ENCODE measurements at regions not wholly inside any gene's neighbourhood (a gene's known extent, or its start where the extent isn't known, plus 50 kb on each side); places are given as distances from the start of the nearest gene placed in this dataset.

GRCh38 chr3:72421786-72422185, 426.5 kb downstream of the SHQ1 start:
- Histone ChIP-seq H3K9me3 (peaks cover 51% of the 10 kb centered on the region), H3K27ac (no peak overlapping the region), H3K9ac (no peak overlapping the region), H3K36me3 (peaks cover 10% of the 10 kb centered on the region), H4K20me1 (peaks cover 91% of the 10 kb centered on the region), H3K4me3 (no peak overlapping the region; the same call in 1 of the 2 replicates), H3K4me1 (peaks cover 24% of the 10 kb centered on the region), H3K27me3 (no peaks in the 10 kb centered on the region), H3K4me2 (no peak overlapping the region)
- TF ChIP-seq Cebpa-rat (IDR thresholded peaks at IDR 0.05), result no peak

GRCh38 chr3:72421126-72421525, 427.1 kb downstream of the SHQ1 start:
- no peak overlapping the region for H3K27ac ChIP-seq
- TF ChIP-seq Cebpa-rat (IDR thresholded peaks at IDR 0.05), result no peak
- no peak overlapping the region for H3K4me2 ChIP-seq
- peaks cover 17% of the 10 kb centered on the region for H3K36me3 ChIP-seq
- peaks cover 91% of the 10 kb centered on the region for H4K20me1 ChIP-seq
- H3K9me3 ChIP-seq, result peaks cover 58% of the 10 kb centered on the region
- H3K4me3 ChIP-seq, result peak overlapping the region; percentile 27; the same call in 1 of the 2 replicates
- no peaks in the 10 kb centered on the region for H3K27me3 ChIP-seq
- no peak overlapping the region for H3K9ac ChIP-seq
- H3K4me1 ChIP-seq, result peaks cover 20% of the 10 kb centered on the region

DNA sequence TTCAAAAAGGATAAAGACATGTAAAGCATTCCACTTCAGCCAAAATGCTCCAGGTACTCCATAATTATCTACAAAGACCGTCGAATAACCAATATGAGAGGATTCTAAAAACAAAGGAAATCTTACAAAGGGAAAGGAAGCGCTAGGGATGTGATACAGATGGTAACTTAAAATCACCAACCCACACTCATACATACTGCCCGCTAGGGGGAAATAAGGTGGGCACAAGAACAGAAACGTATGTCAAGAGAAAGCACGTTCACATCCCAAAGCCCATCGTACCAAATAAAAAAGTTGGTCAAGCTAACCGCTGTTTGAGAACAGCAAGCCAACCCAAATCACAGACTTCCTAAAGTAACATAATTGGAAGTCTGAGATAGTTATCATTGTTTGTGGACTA, 429.4 kb downstream of the SHQ1 start:
- Histone ChIP-seq H3K9ac (no peak overlapping the region), H3K4me3 (no peak overlapping the region), H4K20me1 (peaks cover 91% of the 10 kb centered on the region), H3K27ac (no peak overlapping the region), H3K27me3 (no peaks in the 10 kb centered on the region), H3K36me3 (peaks cover 18% of the 10 kb centered on the region), H3K4me2 (no peak overlapping the region), H3K9me3 (peaks cover 65% of the 10 kb centered on the region), H3K4me1 (peaks cover 7% of the 10 kb centered on the region; the same call in 1 of the 2 replicates)
- no peak for TF ChIP-seq Cebpa-rat (IDR thresholded peaks at IDR 0.05)

GRCh38 chr3:72418244-72418643, 430.0 kb downstream of the SHQ1 start:
- Histone ChIP-seq H3K4me2 (no peak overlapping the region), H3K36me3 (peaks cover 14% of the 10 kb centered on the region; the same call in 1 of the 2 replicates), H3K9ac (no peak overlapping the region), H3K4me3 (no peak overlapping the region), H3K9me3 (peaks cover 59% of the 10 kb centered on the region), H3K4me1 (peaks cover 7% of the 10 kb centered on the region; the same call in 1 of the 2 replicates), H4K20me1 (peaks cover 91% of the 10 kb centered on the region), H3K27me3 (no peaks in the 10 kb centered on the region), H3K27ac (no peak overlapping the region)
- no peak for TF ChIP-seq Cebpa-rat (IDR thresholded peaks at IDR 0.05)

GRCh38 chr3:72414481-72415016, 433.7 kb downstream of the SHQ1 start:
- no peak overlapping the region for H3K9ac ChIP-seq
- no peak overlapping the region for H3K4me2 ChIP-seq
- peaks cover 15% of the 10 kb centered on the region; the same call in 1 of the 2 replicates for H3K36me3 ChIP-seq
- no peak overlapping the region for H3K27ac ChIP-seq
- H3K9me3 ChIP-seq, result peaks cover 28% of the 10 kb centered on the region
- no peak overlapping the region for H3K4me3 ChIP-seq
- no peaks in the 10 kb centered on the region for H3K27me3 ChIP-seq
- H4K20me1 ChIP-seq, result peaks cover 100% of the 10 kb centered on the region
- no peaks in the 10 kb centered on the region for H3K4me1 ChIP-seq
- TF ChIP-seq Cebpa-rat (IDR thresholded peaks at IDR 0.05), result no peak

- Histone ChIP-seq H3K4me1 (no peaks in the 10 kb centered on the region), H3K4me2 (no peak overlapping the region), H3K36me3 (peaks cover 15% of the 10 kb centered on the region; the same call in 1 of the 2 replicates), H3K9me3 (peaks cover 17% of the 10 kb centered on the region; the same call in 1 of the 2 replicates), H3K4me3 (no peak overlapping the region), H4K20me1 (peaks cover 100% of the 10 kb centered on the region), H3K27me3 (no peaks in the 10 kb centered on the region), H3K9ac (no peak overlapping the region), H3K27ac (no peak overlapping the region)
- TF ChIP-seq Cebpa-rat (IDR thresholded peaks at IDR 0.05), result no peak
These were observed 435.0 kb downstream of the SHQ1 start for GRCh38 chr3:72413228-72413627.

- Histone ChIP-seq H3K4me2 (no peak overlapping the region), H3K27me3 (no peaks in the 10 kb centered on the region), H3K9me3 (peaks cover 17% of the 10 kb centered on the region; the same call in 1 of the 2 replicates), H3K4me1 (no peaks in the 10 kb centered on the region), H3K27ac (no peak overlapping the region), H3K4me3 (no peak overlapping the region), H4K20me1 (peaks cover 100% of the 10 kb centered on the region), H3K36me3 (peaks cover 15% of the 10 kb centered on the region; the same call in 1 of the 2 replicates), H3K9ac (no peak overlapping the region)
- TF ChIP-seq Cebpa-rat (IDR thresholded peaks at IDR 0.05), result no peak
These were observed 435.8 kb downstream of the SHQ1 start for GRCh38 chr3:72412340-72412956.

GRCh38 chr3:72411843-72412242, 436.4 kb downstream of the SHQ1 start:
- no peak overlapping the region for H3K4me2 ChIP-seq
- no peak for TF ChIP-seq Cebpa-rat (IDR thresholded peaks at IDR 0.05)
- H3K27ac ChIP-seq, result no peak overlapping the region
- peaks cover 3% of the 10 kb centered on the region; the same call in 1 of the 2 replicates for H3K4me1 ChIP-seq
- no peak overlapping the region for H3K4me3 ChIP-seq
- H3K9ac ChIP-seq, result no peak overlapping the region
- H3K9me3 ChIP-seq, result peaks cover 17% of the 10 kb centered on the region; the same call in 1 of the 2 replicates
- peaks cover 100% of the 10 kb centered on the region for H4K20me1 ChIP-seq
- no peaks in the 10 kb centered on the region for H3K27me3 ChIP-seq
- peaks cover 15% of the 10 kb centered on the region; the same call in 1 of the 2 replicates for H3K36me3 ChIP-seq

DNA sequence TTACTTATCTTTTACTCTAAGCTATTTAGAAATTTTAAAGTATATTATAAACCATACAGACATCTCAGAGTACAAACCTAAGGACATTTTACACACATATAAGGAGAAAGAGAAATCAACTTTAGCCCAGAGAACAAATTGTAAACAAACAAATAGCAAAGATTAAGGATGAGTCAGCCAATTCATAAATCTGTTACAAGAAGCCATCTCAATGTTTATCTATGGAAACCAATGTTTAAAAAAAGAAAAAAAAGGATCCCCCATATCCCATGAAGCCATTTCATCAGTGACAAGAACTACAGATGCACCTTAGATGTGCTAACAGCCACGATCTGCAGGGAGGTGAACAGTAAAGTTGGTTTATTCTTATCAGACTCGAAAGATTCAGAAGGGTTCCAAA, 437.1 kb downstream of the SHQ1 start:
- H4K20me1 ChIP-seq, result peaks cover 100% of the 10 kb centered on the region
- no peak overlapping the region for H3K4me2 ChIP-seq
- peaks cover 10% of the 10 kb centered on the region; the same call in 1 of the 2 replicates for H3K4me1 ChIP-seq
- TF ChIP-seq Cebpa-rat (IDR thresholded peaks at IDR 0.05), result no peak
- H3K36me3 ChIP-seq, result peaks cover 8% of the 10 kb centered on the region; the same call in 1 of the 2 replicates
- H3K9ac ChIP-seq, result no peak overlapping the region
- no peak overlapping the region for H3K27ac ChIP-seq
- H3K4me3 ChIP-seq, result no peak overlapping the region
- H3K27me3 ChIP-seq, result no peaks in the 10 kb centered on the region
- H3K9me3 ChIP-seq, result peaks cover 10% of the 10 kb centered on the region; the same call in 1 of the 2 replicates

Measured in BLaER1 (cell line).